Prostate gland (tissue), 2 donors: ENCODE measurements at regions not wholly inside any gene's neighbourhood (a gene's known extent, or its start where the extent isn't known, plus 50 kb on each side); places are given as distances from the start of the nearest gene placed in this dataset.

Experiments
- CTCF ChIP-seq, 4 experiments: fragments of 200-600 bp in 2 of 4; fragments of 450-650 bp in 2 of 4; sonication (generic) in 2 of 4; IDR thresholded peaks; 1 replicate in 3 of 4; 2 replicates in 1 of 4; pipeline ENCODE4 v1.5.1; 2016 to 2019; ENCODE audit warnings: antibody characterized with exemption in 4 of 4, mild to moderate bottlenecking in 2 of 4, moderate library complexity in 2 of 4
- POLR2A ChIP-seq: fragments of 450-650 bp; IDR thresholded peaks from one replicate; pipeline ENCODE4 v1.6.1; 2016; ENCODE audit warnings: antibody characterized with exemption, mild to moderate bottlenecking

- no peak for TF ChIP-seq CTCF (IDR thresholded peaks at IDR 0.05)
- TF ChIP-seq POLR2A, result no peak
Observed at GRCh38 chr3:152960684-152961083, 125.8 kb downstream of the P2RY1 start.
